ENCODE measurements at regions not wholly inside any gene's neighbourhood (a gene's known extent, or its start where the extent isn't known, plus 50 kb on each side); places are given as distances from the start of the nearest gene placed in this dataset.

DNA sequence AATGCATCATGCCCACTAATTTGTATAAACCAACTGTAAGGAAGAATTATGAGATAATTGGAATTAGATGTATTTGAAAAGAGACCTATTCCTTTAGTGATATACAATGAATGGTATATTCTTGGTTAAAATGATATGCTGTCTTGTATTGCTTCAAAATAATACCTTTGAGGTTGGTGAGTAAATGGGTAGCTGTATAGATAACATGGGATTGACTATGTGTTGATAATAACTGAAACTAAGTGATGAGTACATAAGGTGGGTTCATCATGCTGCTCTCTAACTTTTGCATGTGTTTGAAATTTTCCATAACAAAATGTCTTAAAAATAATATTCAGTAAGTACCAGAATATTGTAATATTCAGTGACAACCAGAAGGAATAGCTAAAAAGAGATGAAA is 272.6 kb upstream of the ZPLD1 start:
- TF ChIP-seq, protein P1, sequence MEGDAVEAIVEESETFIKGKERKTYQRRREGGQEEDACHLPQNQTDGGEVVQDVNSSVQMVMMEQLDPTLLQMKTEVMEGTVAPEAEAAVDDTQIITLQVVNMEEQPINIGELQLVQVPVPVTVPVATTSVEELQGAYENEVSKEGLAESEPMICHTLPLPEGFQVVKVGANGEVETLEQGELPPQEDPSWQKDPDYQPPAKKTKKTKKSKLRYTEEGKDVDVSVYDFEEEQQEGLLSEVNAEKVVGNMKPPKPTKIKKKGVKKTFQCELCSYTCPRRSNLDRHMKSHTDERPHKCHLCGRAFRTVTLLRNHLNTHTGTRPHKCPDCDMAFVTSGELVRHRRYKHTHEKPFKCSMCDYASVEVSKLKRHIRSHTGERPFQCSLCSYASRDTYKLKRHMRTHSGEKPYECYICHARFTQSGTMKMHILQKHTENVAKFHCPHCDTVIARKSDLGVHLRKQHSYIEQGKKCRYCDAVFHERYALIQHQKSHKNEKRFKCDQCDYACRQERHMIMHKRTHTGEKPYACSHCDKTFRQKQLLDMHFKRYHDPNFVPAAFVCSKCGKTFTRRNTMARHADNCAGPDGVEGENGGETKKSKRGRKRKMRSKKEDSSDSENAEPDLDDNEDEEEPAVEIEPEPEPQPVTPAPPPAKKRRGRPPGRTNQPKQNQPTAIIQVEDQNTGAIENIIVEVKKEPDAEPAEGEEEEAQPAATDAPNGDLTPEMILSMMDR (IDR thresholded peaks at IDR 0.05; ENCODE audit: low read depth, low read length), result no peak
- no peak for TF ChIP-seq EZH2phosphoT487 (IDR thresholded peaks at IDR 0.05; ENCODE audit: low read depth)
